Caco-2 (cell line): ENCODE measurements at regions not wholly inside any gene's neighbourhood (a gene's known extent, or its start where the extent isn't known, plus 50 kb on each side); places are given as distances from the start of the nearest gene placed in this dataset.
"Not testable (repeated sequence)": the region's sequence is repeated elsewhere in the genome, so short reads cannot be mapped to it uniquely, and the experiment has no call there.

Experiments used
- BruUV-seq: library from RNA; stranded (reverse); fragments of 400-500 nt; replicated peaks from 2 replicates; lab custom pipeline; 2021; lab: Mats Ljungman, UMichigan
- CTCF ChIA-PET: fragments of 300-600 bp; sonication (Branson Sonifier 250); formaldehyde crosslinking; loops from one replicate; lab custom pipeline; 2022; ENCODE audit warnings: antibody characterized with exemption; lab: Charles Lee
- POLR2A ChIA-PET: fragments of 300-600 bp; sonication (Branson Sonifier 250); formaldehyde crosslinking; loops from one replicate; lab custom pipeline; 2022; ENCODE audit warnings: antibody characterized with exemption; lab: Charles Lee
- DNase-seq, 2 experiments: peaks; one replicate each; pipeline versions ENCODE4 v3.0.0 to v3.0.0-alpha.2; 2020 to 2022
- H3K27me3 ChIP-seq: replicated peaks from 2 replicates; pipeline ENCODE4 v1.6.0; 2011; ENCODE audit warnings: low read length; ENCODE audit not compliant: control insufficient read depth, insufficient read depth
- H3K36me3 ChIP-seq: 2 replicates; pipeline ENCODE4 v1.5.1; 2011; ENCODE audit warnings: low read length; ENCODE audit not compliant: control insufficient read depth, insufficient read depth
- H3K4me1 ChIP-seq: fragments of 250-450 bp; sonication (Bioruptor Pico); 2 replicates; pipeline ENCODE4 v1.5.1; 2020; ENCODE audit warnings: mild to moderate bottlenecking
- H3K4me3 ChIP-seq: 2 replicates; pipeline ENCODE4 v1.5.1; 2011; ENCODE audit warnings: low read depth, mild to moderate bottlenecking, control low read depth, low read length
- H3K9me3 ChIP-seq: fragments of 250-450 bp; sonication (Bioruptor Pico); 2 replicates; pipeline ENCODE4 v1.5.1; 2020; ENCODE audit warnings: mild to moderate bottlenecking, moderate library complexity
- H3K27ac Mint-ChIP-seq: one replicate; pipeline ENCODE4 v1.8.0; 2022; ENCODE audit warnings: mixed read lengths; ENCODE audit not compliant: unreplicated experiment
- H3K27me3 Mint-ChIP-seq: one replicate; pipeline ENCODE4 v1.8.0; 2022; ENCODE audit warnings: mixed read lengths; ENCODE audit not compliant: insufficient read depth, unreplicated experiment
- H3K36me3 Mint-ChIP-seq: one replicate; pipeline ENCODE4 v1.8.0; 2022; ENCODE audit warnings: mild to moderate bottlenecking, mixed read lengths; ENCODE audit not compliant: insufficient read depth, unreplicated experiment
- H3K4me1 Mint-ChIP-seq: one replicate; pipeline ENCODE4 v1.8.0; 2022; ENCODE audit warnings: low read depth, mixed read lengths; ENCODE audit not compliant: unreplicated experiment
- H3K4me3 Mint-ChIP-seq: one replicate; pipeline ENCODE4 v1.8.0; 2022; ENCODE audit warnings: mild to moderate bottlenecking, moderate library complexity, mixed read lengths; ENCODE audit not compliant: unreplicated experiment
- H3K9me3 Mint-ChIP-seq: one replicate; pipeline ENCODE4 v1.8.0; 2022; ENCODE audit warnings: mixed read lengths; ENCODE audit not compliant: unreplicated experiment
- CTCF ChIP-seq, 2 experiments: fragments of 200-600 bp in 1 of 2; IDR thresholded peaks; 1 replicate in 1 of 2; 2 replicates in 1 of 2; pipeline versions ENCODE4 v1.5.1 to v1.8.0; 2011 to 2022; ENCODE audit warnings: antibody characterized with exemption in 1 of 2, control low read depth in 1 of 2, inconsistent platforms in 1 of 2, low read depth in 1 of 2, low read length in 1 of 2, mild to moderate bottlenecking in 1 of 2, moderate library complexity in 1 of 2; ENCODE audit not compliant: insufficient read depth in 1 of 2, severe bottlenecking in 1 of 2, unreplicated experiment in 1 of 2
- intact Hi-C: fragments of 100-400 bp; cut with micrococcal nuclease; formaldehyde crosslinking; loops from one replicate; pipeline ENCODE4 v1.10.0; 2022; ENCODE audit not compliant: unreplicated experiment

- CTCF ChIA-PET: no interaction called here
- Histone ChIP-seq H3K4me1 (no peaks in the 10 kb centered on the region), H3K4me3 (no peak overlapping the region), H3K27me3 (no peaks in the 10 kb centered on the region), H3K9me3 (0 out of 2 replicates have a peak, but pooled peaks cover 4% of the 10 kb centered on the region), H3K36me3 (no peaks in the 10 kb centered on the region)
- Mint-ChIP-seq H3K4me1 (no peaks in the 10 kb centered on the region), H3K4me3 (no peak overlapping the region), H3K36me3 (no peaks in the 10 kb centered on the region), H3K9me3 (no peaks in the 10 kb centered on the region), H3K27ac (no peak overlapping the region), H3K27me3 (peaks cover 7% of the 10 kb centered on the region)
- POLR2A ChIA-PET: no interaction called here
- DNase-seq: no peak
- intact Hi-C loops: no loop called here
- TF ChIP-seq CTCF (IDR thresholded peaks at IDR 0.05; ENCODE audit: insufficient read depth in 1 of 2, low read depth in 1 of 2, low read length in 1 of 2, severe bottlenecking in 1 of 2, unreplicated experiment in 1 of 2): no peak
- BruUV-seq: no TSS peak
These were observed 102.7 kb upstream of the STARD4 start for GRCh38 chr5:111615054-111615453.

- H3K4me3 Mint-ChIP-seq, H3K36me3 Mint-ChIP-seq, POLR2A ChIA-PET, H3K9me3 Mint-ChIP-seq, intact Hi-C loops, H3K36me3 ChIP-seq, H3K4me1 Mint-ChIP-seq, BruUV-seq, H3K9me3 ChIP-seq, CTCF ChIA-PET, H3K4me3 ChIP-seq, H3K4me1 ChIP-seq, H3K27ac Mint-ChIP-seq, H3K27me3 ChIP-seq, H3K27me3 Mint-ChIP-seq, DNase-seq: not testable (repeated sequence)
These were observed 99.8 kb upstream of the STARD4 start for GRCh38 chr5:111612013-111612630.

GRCh38 chr5:111606194-111606593, 93.9 kb upstream of the STARD4 start:
- Histone ChIP-seq H3K4me1 (no peaks in the 10 kb centered on the region), H3K36me3 (no peaks in the 10 kb centered on the region), H3K9me3 (0 out of 2 replicates have a peak, but pooled peaks cover 2% of the 10 kb centered on the region), H3K27me3 (no peaks in the 10 kb centered on the region), H3K4me3 (no peak overlapping the region)
- no peak for DNase-seq
- Mint-ChIP-seq H3K4me3 (no peak overlapping the region), H3K9me3 (no peaks in the 10 kb centered on the region), H3K27ac (no peak overlapping the region), H3K4me1 (no peaks in the 10 kb centered on the region), H3K27me3 (peaks cover 4% of the 10 kb centered on the region), H3K36me3 (no peaks in the 10 kb centered on the region)
- CTCF ChIA-PET: no interaction called here
- TF ChIP-seq CTCF (IDR thresholded peaks at IDR 0.05; ENCODE audit: insufficient read depth in 1 of 2, low read depth in 1 of 2, low read length in 1 of 2, severe bottlenecking in 1 of 2, unreplicated experiment in 1 of 2): no peak
- BruUV-seq: no TSS peak
- POLR2A ChIA-PET: no interaction called here
- intact Hi-C loops: no loop called here
